ENCODE measurements at regions not wholly inside any gene's neighbourhood (a gene's known extent, or its start where the extent isn't known, plus 50 kb on each side); places are given as distances from the start of the nearest gene placed in this dataset.
"Not testable (repeated sequence)": the region's sequence is repeated elsewhere in the genome, so short reads cannot be mapped to it uniquely, and the experiment has no call there.

GRCh38 chr4:4048227-4048626 lies 178.5 kb downstream of the OTOP1 start:
- DNase-seq, result not testable (repeated sequence)

- not testable (repeated sequence) for DNase-seq
Observed at GRCh38 chr4:4050781-4051180, 175.9 kb downstream of the OTOP1 start.

- not testable (repeated sequence) for DNase-seq
Observed at GRCh38 chr4:4052933-4053332, 173.8 kb downstream of the OTOP1 start.

- not testable (repeated sequence) for DNase-seq
Observed at GRCh38 chr4:4057226-4057625, 169.5 kb downstream of the OTOP1 start.

- not testable (repeated sequence) for DNase-seq
Observed at GRCh38 chr4:4084171-4084570, 142.6 kb downstream of the OTOP1 start.

- not testable (repeated sequence) for DNase-seq
Observed at GRCh38 chr4:4089716-4090419, 136.9 kb downstream of the OTOP1 start.

GRCh38 chr4:4090720-4091119 lies 136.0 kb downstream of the OTOP1 start:
- DNase-seq, result not testable (repeated sequence)

- DNase-seq, result not testable (repeated sequence)
Observed at GRCh38 chr4:4092159-4092558, 134.6 kb downstream of the OTOP1 start.

GRCh38 chr4:4099610-4100009 lies 127.1 kb downstream of the OTOP1 start:
- not testable (repeated sequence) for DNase-seq

- not testable (repeated sequence) for DNase-seq
Observed at GRCh38 chr4:4106923-4107322, 119.8 kb downstream of the OTOP1 start.

GRCh38 chr4:4107411-4108107 lies 119.2 kb downstream of the OTOP1 start:
- DNase-seq, result peak; percentile 75

GRCh38 chr4:4115381-4115780 lies 111.3 kb downstream of the OTOP1 start:
- not testable (repeated sequence) for DNase-seq

GRCh38 chr4:4116901-4117300 lies 109.8 kb downstream of the OTOP1 start:
- DNase-seq, result not testable (repeated sequence)

GRCh38 chr4:4134368-4134767 lies 92.4 kb downstream of the OTOP1 start:
- not testable (repeated sequence) for DNase-seq

GRCh38 chr4:4136621-4137020 lies 90.1 kb downstream of the OTOP1 start:
- not testable (repeated sequence) for DNase-seq
